Progenitor cell of endocrine pancreas (in vitro differentiated cells): ENCODE measurements at regions not wholly inside any gene's neighbourhood (a gene's known extent, or its start where the extent isn't known, plus 50 kb on each side); places are given as distances from the start of the nearest gene placed in this dataset.

Source experiments
- DNase-seq: peaks from one replicate; pipeline ENCODE4 v3.0.0; 2021; ENCODE audit warnings: low spot score; ENCODE audit not compliant: unreplicated experiment
- H3K27ac Mint-ChIP-seq: 2 replicates; pipeline ENCODE4 v1.8.0; 2021; ENCODE audit warnings: mild to moderate bottlenecking, moderate library complexity, mixed read lengths
- H3K27me3 Mint-ChIP-seq: 2 replicates; pipeline ENCODE4 v1.8.0; 2021; ENCODE audit warnings: mixed read lengths
- H3K36me3 Mint-ChIP-seq: 2 replicates; pipeline ENCODE4 v1.8.0; 2022; ENCODE audit warnings: mixed read lengths; ENCODE audit not compliant: insufficient read depth
- H3K4me1 Mint-ChIP-seq: 2 replicates; pipeline ENCODE4 v1.8.0; 2021; ENCODE audit warnings: low read depth, mixed read lengths
- H3K4me3 Mint-ChIP-seq: 2 replicates; pipeline ENCODE4 v1.8.0; 2021; ENCODE audit warnings: low read depth, mild to moderate bottlenecking, moderate library complexity, mixed read lengths
- H3K9me3 Mint-ChIP-seq: 2 replicates; pipeline ENCODE4 v1.8.0; 2021; ENCODE audit warnings: low read depth, mixed read lengths
- TF ChIP-seq, protein P1 (sequence below): fragments of 200-600 bp; sonication (generic); IDR thresholded peaks from one replicate; pipeline ENCODE4 v1.5.0; 2021; ENCODE audit warnings: antibody characterized with exemption, mild to moderate bottlenecking; ENCODE audit not compliant: unreplicated experiment

DNA sequence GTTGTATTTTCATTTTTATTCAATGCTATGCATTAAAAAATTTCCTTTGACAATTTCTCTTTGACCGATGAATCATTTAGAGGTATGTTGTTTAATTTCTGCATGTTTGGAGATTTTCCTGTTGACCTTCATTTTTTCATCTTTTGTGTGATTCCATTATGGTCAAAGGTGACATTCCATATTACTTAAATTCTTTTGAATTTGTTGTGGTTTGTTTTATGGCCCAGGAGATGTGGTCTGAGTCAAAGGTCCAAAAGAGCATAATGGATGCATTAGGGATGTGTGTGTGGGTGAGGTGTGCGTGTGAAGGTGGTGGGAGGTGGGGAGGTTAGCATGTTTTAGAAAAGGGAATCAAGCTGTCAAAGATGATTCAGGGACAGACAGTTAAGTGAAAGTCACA lies 76.0 kb upstream of the GIMD1 start:
- DNase-seq: no peak
- H3K4me1 Mint-ChIP-seq: no peaks in the 10 kb centered on the region
- H3K9me3 Mint-ChIP-seq: peaks cover 7% of the 10 kb centered on the region
- H3K4me3 Mint-ChIP-seq: no peak overlapping the region
- H3K27me3 Mint-ChIP-seq: no peaks in the 10 kb centered on the region
- TF ChIP-seq, protein P1, sequence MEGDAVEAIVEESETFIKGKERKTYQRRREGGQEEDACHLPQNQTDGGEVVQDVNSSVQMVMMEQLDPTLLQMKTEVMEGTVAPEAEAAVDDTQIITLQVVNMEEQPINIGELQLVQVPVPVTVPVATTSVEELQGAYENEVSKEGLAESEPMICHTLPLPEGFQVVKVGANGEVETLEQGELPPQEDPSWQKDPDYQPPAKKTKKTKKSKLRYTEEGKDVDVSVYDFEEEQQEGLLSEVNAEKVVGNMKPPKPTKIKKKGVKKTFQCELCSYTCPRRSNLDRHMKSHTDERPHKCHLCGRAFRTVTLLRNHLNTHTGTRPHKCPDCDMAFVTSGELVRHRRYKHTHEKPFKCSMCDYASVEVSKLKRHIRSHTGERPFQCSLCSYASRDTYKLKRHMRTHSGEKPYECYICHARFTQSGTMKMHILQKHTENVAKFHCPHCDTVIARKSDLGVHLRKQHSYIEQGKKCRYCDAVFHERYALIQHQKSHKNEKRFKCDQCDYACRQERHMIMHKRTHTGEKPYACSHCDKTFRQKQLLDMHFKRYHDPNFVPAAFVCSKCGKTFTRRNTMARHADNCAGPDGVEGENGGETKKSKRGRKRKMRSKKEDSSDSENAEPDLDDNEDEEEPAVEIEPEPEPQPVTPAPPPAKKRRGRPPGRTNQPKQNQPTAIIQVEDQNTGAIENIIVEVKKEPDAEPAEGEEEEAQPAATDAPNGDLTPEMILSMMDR: no peak
- H3K36me3 Mint-ChIP-seq: no peaks in the 10 kb centered on the region
- H3K27ac Mint-ChIP-seq: no peak overlapping the region

DNA sequence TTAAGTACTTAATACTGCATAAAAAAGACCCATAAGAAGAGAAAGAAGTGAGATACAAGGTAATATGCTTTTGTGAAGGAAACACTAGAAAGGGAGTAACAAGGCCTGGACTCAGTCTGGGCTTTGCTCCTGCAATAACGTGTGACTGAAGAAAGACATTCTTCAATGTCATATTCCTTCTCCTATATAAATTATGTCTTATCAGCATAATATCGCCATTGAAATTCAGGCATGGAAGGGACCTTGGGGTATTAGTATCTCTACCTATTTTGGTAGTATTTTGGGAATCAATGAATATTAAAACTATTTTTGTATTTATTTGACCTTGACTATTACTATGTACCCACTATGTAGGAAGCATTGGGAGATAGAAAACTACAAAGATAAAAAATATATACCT lies 62.2 kb upstream of the GIMD1 start:
- no peak overlapping the region for H3K27ac Mint-ChIP-seq
- DNase-seq: no peak
- no peaks in the 10 kb centered on the region for H3K36me3 Mint-ChIP-seq
- no peaks in the 10 kb centered on the region for H3K27me3 Mint-ChIP-seq
- H3K9me3 Mint-ChIP-seq: no peaks in the 10 kb centered on the region
- no peaks in the 10 kb centered on the region for H3K4me1 Mint-ChIP-seq
- H3K4me3 Mint-ChIP-seq: no peak overlapping the region
- TF ChIP-seq, protein P1: no peak

DNA sequence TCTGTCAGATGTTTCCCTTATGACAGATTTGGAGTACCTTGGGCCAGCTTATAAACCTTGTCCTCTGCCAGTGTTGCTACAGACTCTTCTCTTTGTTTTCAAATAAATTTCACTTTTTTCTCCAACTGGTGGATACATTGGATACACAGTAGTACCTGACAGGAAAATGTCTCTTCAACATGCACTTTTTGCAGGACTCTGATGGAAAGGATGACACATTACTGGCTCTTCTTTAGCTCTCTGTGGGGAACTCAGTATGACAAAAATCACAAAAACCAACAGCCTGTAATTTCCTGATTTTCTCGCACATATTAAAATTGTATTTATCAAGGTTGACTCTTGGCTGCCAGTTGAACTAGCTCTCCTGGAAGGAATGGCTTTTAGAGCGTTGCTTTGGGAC lies 61.3 kb upstream of the GIMD1 start:
- Mint-ChIP-seq H3K27ac (no peak overlapping the region), H3K27me3 (no peaks in the 10 kb centered on the region), H3K36me3 (no peaks in the 10 kb centered on the region), H3K9me3 (no peaks in the 10 kb centered on the region), H3K4me3 (no peak overlapping the region), H3K4me1 (no peaks in the 10 kb centered on the region)
- no peak for DNase-seq
- TF ChIP-seq, protein P1: no peak

DNA sequence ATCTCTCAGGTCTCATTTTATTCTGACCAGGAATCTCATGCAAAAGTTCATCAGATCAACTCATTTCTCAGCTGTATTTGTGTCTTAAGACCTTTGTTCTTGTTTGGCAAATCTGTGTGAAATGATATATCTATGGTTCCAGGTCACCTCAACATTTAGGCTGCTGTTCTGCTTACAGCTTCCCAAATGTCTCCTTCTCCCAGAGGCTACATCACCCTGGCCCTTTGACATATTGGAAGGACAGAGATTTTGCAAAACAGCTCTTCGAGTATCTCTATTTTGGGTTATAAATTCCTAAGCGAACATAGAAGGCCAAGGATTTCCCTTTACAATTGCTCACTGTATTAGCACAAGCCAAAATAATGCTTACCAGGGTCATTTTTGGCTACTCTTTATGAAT lies 57.5 kb upstream of the GIMD1 start:
- Mint-ChIP-seq H3K27ac (no peak overlapping the region), H3K27me3 (no peaks in the 10 kb centered on the region), H3K9me3 (no peaks in the 10 kb centered on the region), H3K4me3 (no peak overlapping the region), H3K4me1 (peaks cover 6% of the 10 kb centered on the region), H3K36me3 (no peaks in the 10 kb centered on the region)
- no peak for DNase-seq
- TF ChIP-seq, protein P1: no peak

DNA sequence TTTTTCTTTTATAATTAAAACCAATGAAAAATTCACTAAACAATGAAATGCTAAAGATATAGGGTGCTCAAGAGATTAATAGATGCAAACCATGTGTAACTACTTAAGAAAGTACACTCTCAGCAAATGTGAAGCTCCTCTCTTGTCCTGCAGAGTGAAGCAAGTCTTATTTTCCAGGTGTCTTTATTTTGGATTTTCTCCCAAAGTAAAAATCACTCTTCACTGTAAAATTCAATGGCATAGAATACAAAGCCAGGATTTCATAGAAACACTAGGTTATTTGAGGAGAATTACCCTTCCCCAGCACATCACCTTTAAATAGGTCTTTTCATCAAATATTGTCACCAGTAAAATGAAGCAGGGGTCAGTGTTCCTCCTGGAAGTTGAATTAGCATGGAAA lies 57.0 kb upstream of the GIMD1 start:
- no peaks in the 10 kb centered on the region for H3K36me3 Mint-ChIP-seq
- no peak overlapping the region for H3K27ac Mint-ChIP-seq
- no peaks in the 10 kb centered on the region for H3K27me3 Mint-ChIP-seq
- H3K4me1 Mint-ChIP-seq: peaks cover 6% of the 10 kb centered on the region
- TF ChIP-seq, protein P1: no peak
- DNase-seq: no peak
- no peaks in the 10 kb centered on the region for H3K9me3 Mint-ChIP-seq
- no peak overlapping the region for H3K4me3 Mint-ChIP-seq
